ENCODE measurements at regions not wholly inside any gene's neighbourhood (a gene's known extent, or its start where the extent isn't known, plus 50 kb on each side); places are given as distances from the start of the nearest gene placed in this dataset.

- TF ChIP-seq CTCF (IDR thresholded peaks at IDR 0.05) (no peak), POLR2AphosphoS5 (IDR thresholded peaks at IDR 0.05; ENCODE audit: insufficient read depth in 1 of 2, low read depth in 1 of 2) (no peak)
Observed at GRCh38 chrX:74085642-74086236, 218.2 kb upstream of the ZCCHC13 start.
